Trophoblast cell (in vitro differentiated cells and primary cell): ENCODE measurements at regions not wholly inside any gene's neighbourhood (a gene's known extent, or its start where the extent isn't known, plus 50 kb on each side); places are given as distances from the start of the nearest gene placed in this dataset.

ENCODE experiments used
- DNase-seq, 2 donors: peaks; one replicate each; pipeline ENCODE4 v3.0.0-alpha.2; 2016
- H2AFZ ChIP-seq: 2 replicates; pipeline ENCODE4 v1.6.1; 2013; ENCODE audit warnings: low read length, moderate library complexity, mild to moderate bottlenecking; ENCODE audit not compliant: insufficient read depth, poor library complexity
- H2AK5ac ChIP-seq: 2 replicates; pipeline ENCODE4 v1.6.1; 2013; ENCODE audit warnings: mild to moderate bottlenecking, low read length
- H2BK120ac ChIP-seq: 2 replicates; pipeline ENCODE4 v1.6.1; 2013; ENCODE audit warnings: low read length, mild to moderate bottlenecking, moderate library complexity; ENCODE audit not compliant: insufficient read depth, poor library complexity
- H2BK12ac ChIP-seq: 2 replicates; pipeline ENCODE4 v1.6.1; 2013; ENCODE audit warnings: mild to moderate bottlenecking, low read length, moderate library complexity
- H2BK5ac ChIP-seq: 2 replicates; pipeline ENCODE4 v1.6.1; 2013; ENCODE audit warnings: low read length, low read depth, moderate library complexity, mild to moderate bottlenecking; ENCODE audit not compliant: poor library complexity
- H3K14ac ChIP-seq: 2 replicates; pipeline ENCODE4 v1.6.1; 2013; ENCODE audit warnings: mild to moderate bottlenecking, low read length
- H3K18ac ChIP-seq: 2 replicates; pipeline ENCODE4 v1.6.1; 2013; ENCODE audit warnings: mild to moderate bottlenecking, low read length
- H3K23ac ChIP-seq: 2 replicates; pipeline ENCODE4 v1.6.1; 2013; ENCODE audit warnings: low read length
- H3K27ac ChIP-seq: 2 replicates; pipeline ENCODE4 v1.5.1; 2013; ENCODE audit warnings: low read depth, mild to moderate bottlenecking, inconsistent platforms, low read length, moderate library complexity
- H3K27me3 ChIP-seq: 2 replicates; pipeline ENCODE4 v1.6.1; 2013; ENCODE audit warnings: inconsistent platforms, mild to moderate bottlenecking, low read length, moderate library complexity; ENCODE audit not compliant: insufficient read depth
- H3K36me3 ChIP-seq, 2 experiments: 1 replicate in 1 of 2; 2 replicates in 1 of 2; pipeline ENCODE4 v1.6.1; 2013; ENCODE audit warnings: low read length in 2 of 2, mild to moderate bottlenecking in 2 of 2, moderate library complexity in 1 of 2; ENCODE audit not compliant: insufficient read depth in 2 of 2, control insufficient read depth in 1 of 2
- H3K4ac ChIP-seq: 2 replicates; pipeline ENCODE4 v1.6.1; 2013; ENCODE audit warnings: low read depth, mild to moderate bottlenecking, low read length, moderate library complexity
- H3K4me1 ChIP-seq, 2 experiments: 1 replicate in 1 of 2; 2 replicates in 1 of 2; pipeline ENCODE4 v1.6.1; 2013; ENCODE audit warnings: low read length in 2 of 2, mild to moderate bottlenecking in 2 of 2, moderate library complexity in 1 of 2; ENCODE audit not compliant: insufficient read depth in 2 of 2, control insufficient read depth in 1 of 2
- H3K4me2 ChIP-seq: 2 replicates; pipeline ENCODE4 v1.6.1; 2013; ENCODE audit warnings: inconsistent platforms, mild to moderate bottlenecking, low read length, moderate library complexity
- H3K4me3 ChIP-seq: 2 replicates; pipeline ENCODE4 v1.5.1; 2013; ENCODE audit warnings: mild to moderate bottlenecking, low read depth, low read length, inconsistent platforms
- H3K79me1 ChIP-seq: one replicate; pipeline ENCODE4 v1.6.1; 2013; ENCODE audit warnings: low read length
- H3K79me2 ChIP-seq: 2 replicates; pipeline ENCODE4 v1.6.1; 2013; ENCODE audit warnings: low read length, mild to moderate bottlenecking; ENCODE audit not compliant: control insufficient read depth, insufficient read depth, poor library complexity
- H3K9ac ChIP-seq: 2 replicates; pipeline ENCODE4 v1.6.1; 2013; ENCODE audit warnings: mild to moderate bottlenecking, low read length
- H3K9me3 ChIP-seq: 2 replicates; pipeline ENCODE4 v1.6.1; 2013; ENCODE audit warnings: low read depth, mild to moderate bottlenecking, control low read depth, inconsistent platforms, low read length; ENCODE audit not compliant: insufficient read depth
- H4K12ac ChIP-seq: 2 replicates; pipeline ENCODE4 v1.6.1; 2013; ENCODE audit warnings: low read depth, mild to moderate bottlenecking, low read length, moderate library complexity
- H4K8ac ChIP-seq: 2 replicates; pipeline ENCODE4 v1.6.1; 2013; ENCODE audit warnings: low read depth, mild to moderate bottlenecking, low read length, moderate library complexity
- H4K91ac ChIP-seq: one replicate; pipeline ENCODE4 v1.6.1; 2013; ENCODE audit warnings: low read depth, mild to moderate bottlenecking, low read length, moderate library complexity
- WGBS: extraction: QIAGEN DNeasy Blood & Tissue Kit; methylation state at CpG from one replicate; pipeline ENCODE4 v1.1.7; 2013; ENCODE audit warnings: missing lambda C conversion rate; ENCODE audit not compliant: insufficient read length, insufficient coverage; ENCODE audit errors: extremely low coverage; 5-methylcytosine and 5-hydroxymethylcytosine counted together

GRCh38 chr6:166769648-166770047, 142.6 kb upstream of the RPS6KA2 start:
- H2BK120ac ChIP-seq: no peak overlapping the region
- no peak overlapping the region for H4K12ac ChIP-seq
- H2BK5ac ChIP-seq: no peak overlapping the region
- no peak overlapping the region for H2AFZ ChIP-seq
- no peak overlapping the region for H4K8ac ChIP-seq
- H3K4me3 ChIP-seq: no peak overlapping the region
- H3K4me2 ChIP-seq: no peak overlapping the region
- no CpG with 5 or more reads among the region's 7 CpGs for WGBS
- H3K23ac ChIP-seq: no peak overlapping the region
- H2BK12ac ChIP-seq: no peak overlapping the region
- no peak overlapping the region for H3K4ac ChIP-seq
- H2AK5ac ChIP-seq: no peak overlapping the region
- H4K91ac ChIP-seq: no peak overlapping the region
- H3K9ac ChIP-seq: no peak overlapping the region
- H3K18ac ChIP-seq: no peak overlapping the region
- H3K79me1 ChIP-seq: no peaks in the 10 kb centered on the region
- no peak overlapping the region for H3K27ac ChIP-seq
- H3K27me3 ChIP-seq: no peaks in the 10 kb centered on the region
- H3K9me3 ChIP-seq: peaks cover 5% of the 10 kb centered on the region
- no peaks in the 10 kb centered on the region for H3K36me3 ChIP-seq
- H3K4me1 ChIP-seq: no peaks in the 10 kb centered on the region
- no peaks in the 10 kb centered on the region for H3K79me2 ChIP-seq
- H3K14ac ChIP-seq: no peak overlapping the region
- no peak for DNase-seq

- Histone ChIP-seq H4K12ac (no peak overlapping the region), H3K36me3 (no peaks in the 10 kb centered on the region), H4K91ac (no peak overlapping the region), H3K27ac (no peak overlapping the region), H3K4ac (no peak overlapping the region), H2BK5ac (no peak overlapping the region), H2AK5ac (no peak overlapping the region), H3K9ac (no peak overlapping the region), H3K79me2 (no peaks in the 10 kb centered on the region), H3K4me1 (no peaks in the 10 kb centered on the region), H3K27me3 (no peaks in the 10 kb centered on the region), H4K8ac (no peak overlapping the region), H3K79me1 (no peaks in the 10 kb centered on the region), H2BK12ac (no peak overlapping the region), H3K4me2 (no peak overlapping the region), H3K9me3 (peaks cover 5% of the 10 kb centered on the region), H2AFZ (no peak overlapping the region), H3K4me3 (no peak overlapping the region), H3K23ac (no peak overlapping the region), H3K18ac (no peak overlapping the region), H2BK120ac (no peak overlapping the region), H3K14ac (no peak overlapping the region)
- no peak for DNase-seq
- no CpG with 5 or more reads among the region's 8 CpGs for WGBS
Measured at GRCh38 chr6:166768761-166769160, 141.7 kb upstream of the RPS6KA2 start.

- Histone ChIP-seq H2BK12ac (no peak overlapping the region), H3K4me1 (no peaks in the 10 kb centered on the region), H3K18ac (no peak overlapping the region), H2AK5ac (no peak overlapping the region), H3K36me3 (no peaks in the 10 kb centered on the region), H3K27me3 (no peaks in the 10 kb centered on the region), H2BK120ac (no peak overlapping the region), H3K4me2 (no peak overlapping the region), H3K79me1 (no peaks in the 10 kb centered on the region), H3K27ac (no peak overlapping the region), H4K12ac (no peak overlapping the region), H3K79me2 (no peaks in the 10 kb centered on the region), H4K8ac (no peak overlapping the region), H4K91ac (no peak overlapping the region), H3K9ac (no peak overlapping the region), H3K4ac (no peak overlapping the region), H3K23ac (no peak overlapping the region), H3K9me3 (peaks cover 5% of the 10 kb centered on the region), H2AFZ (no peak overlapping the region), H2BK5ac (no peak overlapping the region), H3K4me3 (no peak overlapping the region), H3K14ac (no peak overlapping the region)
- DNase-seq: no peak
- whole genome bisulfite sequencing: no CpG with 5 or more reads among the region's 16 CpGs
Measured at GRCh38 chr6:166767230-166767629, 140.2 kb upstream of the RPS6KA2 start.

- no peaks in the 10 kb centered on the region for H3K27me3 ChIP-seq
- no peak overlapping the region for H3K4me3 ChIP-seq
- no peaks in the 10 kb centered on the region for H3K79me1 ChIP-seq
- H2BK12ac ChIP-seq: no peak overlapping the region
- no peak overlapping the region for H4K8ac ChIP-seq
- no peak overlapping the region for H3K4me2 ChIP-seq
- H3K4ac ChIP-seq: no peak overlapping the region
- H3K23ac ChIP-seq: no peak overlapping the region
- no peak overlapping the region for H3K27ac ChIP-seq
- no peak overlapping the region for H3K18ac ChIP-seq
- no peaks in the 10 kb centered on the region for H3K79me2 ChIP-seq
- no CpG with 5 or more reads among the region's 10 CpGs for WGBS
- no peak overlapping the region for H2AFZ ChIP-seq
- DNase-seq: no peak
- H2BK120ac ChIP-seq: no peak overlapping the region
- no peak overlapping the region for H2AK5ac ChIP-seq
- no peak overlapping the region for H3K9ac ChIP-seq
- no peak overlapping the region for H3K14ac ChIP-seq
- H2BK5ac ChIP-seq: no peak overlapping the region
- H4K91ac ChIP-seq: no peak overlapping the region
- no peak overlapping the region for H4K12ac ChIP-seq
- H3K9me3 ChIP-seq: peaks cover 5% of the 10 kb centered on the region
- no peaks in the 10 kb centered on the region for H3K36me3 ChIP-seq
- no peaks in the 10 kb centered on the region for H3K4me1 ChIP-seq
Measured at GRCh38 chr6:166766769-166767168, 139.7 kb upstream of the RPS6KA2 start.

- Histone ChIP-seq H3K79me1 (no peaks in the 10 kb centered on the region), H2BK5ac (no peak overlapping the region), H3K4me1 (no peaks in the 10 kb centered on the region), H2AK5ac (no peak overlapping the region), H2AFZ (no peak overlapping the region), H3K27ac (no peak overlapping the region), H3K9ac (no peak overlapping the region), H3K9me3 (peaks cover 3% of the 10 kb centered on the region), H3K23ac (no peak overlapping the region), H4K91ac (no peak overlapping the region), H2BK120ac (no peak overlapping the region), H3K4me3 (no peak overlapping the region), H3K36me3 (no peaks in the 10 kb centered on the region), H3K18ac (no peak overlapping the region), H2BK12ac (no peak overlapping the region), H3K27me3 (no peaks in the 10 kb centered on the region), H3K14ac (no peak overlapping the region), H3K79me2 (no peaks in the 10 kb centered on the region), H4K12ac (no peak overlapping the region), H4K8ac (no peak overlapping the region), H3K4me2 (no peak overlapping the region), H3K4ac (no peak overlapping the region)
- DNase-seq: no peak
- WGBS: no CpG with 5 or more reads among the region's 14 CpGs
Measured at GRCh38 chr6:166765234-166765541, 138.1 kb upstream of the RPS6KA2 start.
